ENCODE measurements at regions not wholly inside any gene's neighbourhood (a gene's known extent, or its start where the extent isn't known, plus 50 kb on each side); places are given as distances from the start of the nearest gene placed in this dataset.

DNA sequence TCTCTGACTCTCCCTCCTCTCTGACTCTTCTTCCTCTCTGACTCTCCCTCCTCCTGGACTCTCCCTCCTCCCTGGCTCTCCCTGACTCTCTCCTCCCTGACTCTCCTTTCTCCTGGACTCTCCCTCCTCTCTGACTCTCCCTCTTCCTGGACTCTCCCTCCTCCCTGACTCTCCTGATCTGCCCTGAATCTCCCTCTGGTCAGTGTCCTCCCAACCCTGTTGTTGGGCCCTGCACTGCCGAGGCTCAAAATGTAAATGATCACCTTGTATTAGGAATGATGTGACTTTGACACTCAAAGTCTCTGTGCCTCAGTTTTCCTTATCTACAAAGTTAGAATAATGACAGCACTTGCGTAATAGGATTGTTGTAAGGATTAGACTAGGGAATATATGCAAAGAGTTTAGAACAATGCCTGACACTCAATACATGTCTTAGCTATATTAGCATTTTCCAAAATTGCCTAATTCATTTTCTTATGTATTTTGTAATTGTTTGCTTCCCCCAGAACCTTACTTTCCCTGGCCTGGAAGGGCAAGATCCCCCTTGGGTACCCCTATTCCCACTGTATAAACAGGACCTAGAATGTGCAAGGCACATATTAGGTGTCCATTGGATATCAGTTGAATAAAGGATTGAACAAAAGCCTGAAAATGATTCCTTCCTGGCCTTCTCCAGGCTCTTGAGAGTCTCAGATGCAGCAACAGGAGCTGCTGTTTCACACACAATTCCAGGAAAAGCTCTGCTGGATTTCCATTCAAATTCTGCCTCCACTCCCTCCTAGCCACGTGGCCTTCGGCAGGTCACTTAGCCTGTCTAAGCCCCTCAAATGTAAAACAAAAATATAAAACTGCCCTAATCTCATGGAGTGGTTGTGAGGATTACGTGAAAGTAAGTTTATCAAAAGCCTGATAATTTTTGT is 170.1 kb downstream of the INHBB start:
- DNase-seq (ENCODE audit: low read depth), result no peak

DNA sequence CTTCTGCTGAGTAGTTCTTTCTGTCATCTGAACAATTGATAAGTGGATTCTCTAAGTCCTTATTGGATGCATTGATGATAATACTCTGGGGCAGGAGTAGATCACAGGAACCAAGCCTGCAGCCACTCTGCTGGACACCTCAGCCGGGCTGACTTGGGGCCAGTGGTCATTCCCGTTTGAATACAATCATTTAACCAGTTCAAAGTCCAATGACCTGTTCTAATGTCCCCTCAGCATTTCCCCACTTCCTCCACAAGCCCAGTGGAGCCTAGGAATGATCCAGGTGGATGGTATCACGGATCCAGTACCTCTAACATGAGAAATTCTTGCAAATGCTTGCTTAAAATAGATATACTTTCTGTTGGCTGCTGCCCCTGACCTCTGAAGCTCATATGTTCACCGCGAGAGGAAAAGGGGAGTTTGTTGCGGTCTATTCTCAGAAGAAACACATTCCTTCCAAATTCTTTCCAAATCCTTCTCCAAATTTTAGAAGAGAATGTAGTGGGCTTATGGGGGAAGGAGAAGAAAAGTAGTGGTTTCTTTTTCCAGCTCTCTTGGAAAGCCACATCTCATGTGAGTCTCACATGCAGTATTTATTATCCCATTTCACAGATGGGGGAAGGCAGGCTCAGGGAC is 170.9 kb downstream of the INHBB start:
- DNase-seq (ENCODE audit: low read depth), result peak; percentile 32

DNA sequence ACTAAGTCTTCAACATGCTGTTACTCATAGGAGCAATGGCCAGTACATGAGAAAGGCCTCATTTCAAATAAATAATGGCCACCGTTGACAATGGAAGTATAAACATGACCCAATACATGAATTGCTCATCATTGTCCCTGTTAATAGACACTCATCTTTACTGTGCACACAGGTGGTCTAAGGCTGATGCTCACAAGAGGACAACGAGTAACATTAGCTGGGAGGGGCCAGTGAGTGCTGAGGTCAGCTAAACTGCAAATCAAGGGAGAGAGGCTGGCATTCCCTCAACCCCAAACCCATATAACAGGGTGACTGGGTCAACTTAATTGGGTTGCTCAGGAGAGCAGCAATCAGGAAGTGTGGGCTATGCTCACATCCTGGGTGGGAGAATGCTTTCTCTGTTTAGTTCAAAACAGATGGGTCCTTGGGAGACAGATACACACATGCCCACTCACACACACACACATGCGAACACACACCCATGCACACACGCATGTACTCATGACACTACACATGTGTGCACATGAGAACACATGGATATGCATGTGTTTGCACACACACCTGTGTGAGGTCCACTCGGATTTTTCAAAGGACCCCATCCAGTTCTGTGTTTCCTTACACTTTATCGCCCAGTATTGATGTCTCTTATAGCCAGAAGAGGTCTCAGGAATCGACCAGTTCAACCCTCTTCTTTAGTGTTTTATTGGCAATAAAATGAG is 172.0 kb downstream of the INHBB start:
- DNase-seq (ENCODE audit: low read depth), result no peak

- no peak for DNase-seq (ENCODE audit: low read depth)
These were observed 172.9 kb downstream of the INHBB start for GRCh38 chr2:120518819-120519218.

GRCh38 chr2:120519469-120519868 is 173.5 kb downstream of the INHBB start:
- no peak for DNase-seq (ENCODE audit: low read depth)

DNA sequence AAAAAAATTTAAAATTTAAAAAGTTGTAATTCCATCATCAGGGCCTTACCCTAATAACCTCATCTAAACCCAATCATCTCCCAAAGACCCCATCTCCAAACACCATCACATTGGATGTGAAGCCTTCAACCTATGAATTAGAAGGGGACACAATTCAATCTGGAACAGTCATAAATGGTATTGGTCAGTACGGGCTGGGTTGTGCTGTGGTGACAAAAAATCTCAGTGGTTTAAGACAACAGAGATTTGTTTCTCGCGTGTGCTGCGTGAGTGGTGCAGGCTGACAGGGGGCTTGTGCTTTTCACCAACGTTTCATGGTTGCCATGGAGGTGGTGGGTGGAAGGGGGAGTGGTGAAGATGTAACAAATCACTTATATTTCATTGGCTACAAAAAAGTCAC is 174.5 kb downstream of the INHBB start:
- no peak for DNase-seq (ENCODE audit: low read depth)

- DNase-seq (ENCODE audit: low read depth), result peak; percentile 48
These were observed 175.3 kb downstream of the INHBB start for GRCh38 chr2:120520929-120521912.

DNA sequence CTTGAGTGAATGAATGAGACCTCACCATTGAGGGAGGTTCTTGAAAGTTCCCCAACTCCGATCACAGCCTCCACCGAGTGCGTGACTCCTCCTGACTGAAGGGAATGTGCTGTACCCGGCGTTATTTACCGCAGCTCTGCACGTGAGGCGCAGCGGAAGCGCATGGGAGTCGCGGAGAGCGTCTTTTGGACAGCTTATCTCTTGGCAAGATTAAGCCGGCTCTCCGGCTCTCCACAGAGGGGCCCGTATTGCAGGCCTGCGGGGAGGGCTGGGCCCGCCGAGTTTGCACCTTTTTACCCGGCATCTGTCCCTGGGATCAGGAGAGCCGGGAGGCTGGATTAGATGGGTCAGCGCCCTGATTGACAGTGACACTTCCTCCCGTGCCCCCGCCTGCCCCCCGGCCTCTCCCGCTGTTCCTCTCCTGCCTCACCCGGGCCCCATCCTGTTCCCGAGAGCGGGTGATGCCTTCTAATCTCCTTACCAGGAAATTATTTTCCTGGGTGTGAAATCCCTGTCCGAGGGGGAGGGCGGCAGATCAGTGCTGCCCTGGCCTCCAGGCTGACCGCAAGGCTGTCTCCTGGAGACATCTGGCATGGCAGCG is 176.3 kb downstream of the INHBB start:
- no peak for DNase-seq (ENCODE audit: low read depth)

DNA sequence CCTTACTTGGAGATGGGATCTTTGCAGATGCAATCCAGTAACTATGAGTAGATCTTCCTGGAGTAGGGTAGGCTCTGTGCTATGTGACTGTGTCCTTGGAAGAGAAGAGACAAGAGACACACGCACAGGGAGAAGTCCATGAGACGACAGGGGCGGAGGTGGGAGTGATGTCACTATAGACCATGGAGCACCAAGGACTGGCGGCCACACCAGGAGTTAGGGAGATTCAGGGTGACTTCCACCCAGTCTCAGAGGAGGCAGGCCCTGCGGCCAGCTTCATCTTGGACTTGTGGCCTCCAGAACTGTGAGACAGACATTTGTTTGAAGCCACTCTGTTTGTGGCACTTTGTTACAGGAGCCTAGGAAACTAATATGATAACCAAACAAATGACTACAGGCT is 177.8 kb downstream of the INHBB start:
- DNase-seq (ENCODE audit: low read depth), result no peak

GRCh38 chr2:120524174-120524573 is 178.2 kb downstream of the INHBB start:
- no peak for DNase-seq (ENCODE audit: low read depth)

DNA sequence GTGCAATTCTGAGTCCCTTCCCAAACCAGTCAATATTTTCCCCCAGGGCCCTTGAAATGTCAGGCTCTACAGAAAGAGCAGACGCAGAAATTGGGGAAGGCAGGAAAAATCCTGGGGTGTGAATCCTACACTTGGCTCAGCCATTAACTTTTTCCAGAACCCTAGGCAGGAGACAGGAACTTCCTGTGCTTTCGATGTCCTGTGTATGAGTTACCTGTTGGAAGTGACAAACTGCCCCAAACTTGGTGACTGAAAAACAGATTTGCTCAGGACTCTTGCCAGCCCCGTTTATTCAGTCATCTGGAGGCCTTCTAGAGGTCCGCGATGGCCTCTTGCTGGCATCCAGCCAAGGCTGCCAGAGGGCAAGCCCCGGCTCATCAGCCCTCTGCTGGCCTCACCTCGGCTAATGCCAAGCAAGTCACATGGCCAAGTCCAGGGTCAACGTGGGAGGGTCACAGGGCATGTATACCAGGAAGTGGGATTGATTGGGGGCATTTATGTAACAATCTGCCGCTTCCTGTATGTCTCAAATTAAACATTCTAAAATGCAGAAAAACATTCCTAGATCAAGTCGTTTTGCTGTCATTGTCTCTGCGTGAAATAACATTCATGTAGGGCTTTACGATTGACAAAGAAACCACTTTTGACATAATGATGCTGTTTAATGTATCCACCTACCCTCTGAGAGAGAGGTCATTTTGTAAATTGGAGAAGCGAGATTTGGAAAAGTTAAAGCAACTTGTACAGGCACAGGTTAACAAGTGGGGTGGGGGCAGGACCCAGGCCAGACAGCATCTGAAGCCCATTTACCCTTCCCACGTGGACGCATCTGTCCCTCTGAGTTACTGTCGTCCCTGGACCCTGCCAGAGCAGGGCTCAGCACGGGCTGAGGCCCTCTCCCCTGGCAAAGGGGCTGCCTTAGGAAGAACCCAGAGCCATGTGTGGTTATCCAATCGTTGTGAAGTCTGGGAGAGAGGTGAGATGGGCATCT is 179.4 kb downstream of the INHBB start:
- peak; percentile 21 for DNase-seq (ENCODE audit: low read depth)

DNA sequence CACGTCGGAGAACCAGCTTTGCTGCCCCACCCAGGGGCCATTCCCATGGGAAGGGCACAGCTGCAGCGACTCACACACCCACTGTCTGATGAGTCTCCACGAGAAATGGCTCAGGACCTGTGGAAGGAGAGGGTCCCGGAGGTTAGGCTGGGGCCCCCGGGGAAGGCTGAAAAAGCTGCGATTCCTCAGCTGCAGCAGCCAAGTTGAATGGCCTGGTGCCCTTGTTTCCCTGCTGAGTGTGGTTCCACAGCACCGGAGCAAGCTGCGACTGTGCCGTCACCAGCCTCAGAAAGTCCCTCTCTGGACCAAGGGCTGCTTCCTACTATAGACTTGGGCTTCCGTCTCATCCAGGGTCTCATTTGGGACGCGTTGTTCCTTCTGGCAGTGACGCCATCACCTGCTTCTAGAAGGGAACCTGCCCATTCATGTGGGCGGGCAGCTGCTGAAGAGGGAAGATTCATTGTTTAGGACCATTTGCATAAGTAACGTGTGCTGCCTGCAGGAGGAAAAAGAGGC is 180.2 kb downstream of the INHBB start:
- DNase-seq (ENCODE audit: low read depth), result no peak

- DNase-seq (ENCODE audit: low read depth), result no peak
These were observed 181.3 kb downstream of the INHBB start for GRCh38 chr2:120526997-120527945.

DNA sequence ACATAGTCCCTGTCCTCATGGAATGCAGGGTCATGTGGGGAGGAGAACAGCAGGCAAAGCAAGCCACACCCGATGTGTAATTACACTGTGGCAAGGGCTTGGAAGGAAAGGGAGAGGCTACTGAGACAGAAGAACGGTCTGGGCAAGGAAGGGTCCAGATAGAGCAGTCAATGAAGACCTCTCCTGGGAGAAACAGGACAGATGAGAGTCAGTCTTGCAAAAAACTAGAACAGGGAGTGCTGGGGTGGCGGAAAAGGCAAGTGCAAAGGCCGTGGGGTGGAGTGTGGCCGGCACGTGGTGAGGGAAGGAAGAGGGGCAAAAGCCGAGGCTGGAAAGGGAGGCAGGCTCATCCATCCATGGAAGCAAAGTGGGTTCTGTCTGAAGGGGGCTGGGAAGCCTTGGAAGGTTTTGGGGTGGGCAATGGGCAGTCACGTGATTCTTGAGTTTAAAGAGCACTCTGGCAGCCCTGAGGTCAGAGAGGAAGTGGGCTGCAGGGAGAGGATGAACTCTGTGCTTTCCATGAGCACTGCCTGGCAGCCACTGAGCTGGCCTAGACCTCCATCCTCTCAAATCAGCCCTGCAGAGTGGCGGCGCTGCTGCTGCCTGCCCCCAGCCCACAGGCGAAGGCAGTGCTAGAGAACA is 182.2 kb downstream of the INHBB start:
- DNase-seq (ENCODE audit: low read depth), result no peak

DNA sequence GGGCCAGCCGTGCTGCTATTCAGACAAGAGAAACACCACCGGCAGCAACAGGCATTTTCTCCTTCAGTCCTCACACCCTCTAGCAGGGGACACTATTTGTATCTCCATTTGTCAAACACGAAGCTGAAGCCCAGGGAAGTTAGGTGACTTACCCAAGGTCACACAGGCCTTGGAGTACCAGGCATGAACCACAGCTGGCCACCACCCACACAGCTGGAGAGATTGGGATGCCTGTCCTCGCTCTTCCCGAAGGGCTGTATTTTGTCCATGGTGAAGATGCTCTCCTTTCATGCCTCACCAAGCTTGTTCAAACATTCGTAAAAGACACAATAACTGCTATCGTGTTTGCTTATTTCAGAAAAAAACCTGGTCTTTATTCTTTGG is 182.7 kb downstream of the INHBB start:
- DNase-seq (ENCODE audit: low read depth), result no peak

DNA sequence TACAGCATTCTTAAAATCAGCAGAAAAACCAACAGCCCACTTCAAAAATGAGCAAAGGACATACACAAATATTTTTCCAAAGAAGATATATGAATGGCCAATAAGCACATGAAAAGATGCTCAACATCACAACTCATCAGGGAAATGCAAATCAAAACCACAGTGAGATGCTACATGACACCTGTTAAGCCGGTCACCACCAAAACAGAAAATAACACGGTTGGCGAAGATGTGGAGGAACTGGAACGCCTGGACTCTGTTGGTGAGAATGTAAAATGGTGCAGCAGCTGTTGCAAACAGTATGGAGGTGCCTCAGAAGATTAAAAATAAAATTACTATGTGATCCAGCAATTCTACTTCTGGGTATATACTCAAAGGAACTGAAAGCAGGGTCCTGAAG is 184.8 kb downstream of the INHBB start:
- DNase-seq (ENCODE audit: low read depth), result no peak

- DNase-seq (ENCODE audit: low read depth), result no peak
These were observed 185.4 kb downstream of the INHBB start for GRCh38 chr2:120531365-120531764.
